Mucosa of descending colon (tissue), 3 donors: ENCODE measurements at regions not wholly inside any gene's neighbourhood (a gene's known extent, or its start where the extent isn't known, plus 50 kb on each side); places are given as distances from the start of the nearest gene placed in this dataset.

ENCODE experiments used
- ATAC-seq: fragments of 200-7000 bp; cut with Tn5 transposase; one replicate; pipeline ENCODE4 v1.9.1; 2020; ENCODE audit warnings: mild to moderate bottlenecking, moderate library complexity
- DNase-seq, 3 donors: peaks; one replicate each; pipeline ENCODE4 v3.0.0-alpha.2; 2020
- H3K36me3 ChIP-seq: fragments of 200-600 bp; one replicate; pipeline ENCODE4 v1.8.0; 2021; ENCODE audit warnings: low read depth, mild to moderate bottlenecking
- H3K4me1 ChIP-seq: fragments of 200-600 bp; one replicate; pipeline ENCODE4 v1.8.0; 2021; ENCODE audit warnings: low read depth, mild to moderate bottlenecking
- H3K4me3 ChIP-seq: fragments of 200-600 bp; one replicate; pipeline ENCODE4 v1.8.0; 2021; ENCODE audit warnings: mild to moderate bottlenecking
- H3K9me3 ChIP-seq: fragments of 200-600 bp; one replicate; pipeline ENCODE4 v1.8.0; 2021; ENCODE audit warnings: mild to moderate bottlenecking
- CTCF ChIP-seq: fragments of 200-600 bp; IDR thresholded peaks from one replicate; pipeline ENCODE4 v1.8.0; 2022; ENCODE audit warnings: antibody characterized with exemption, mild to moderate bottlenecking
- intact Hi-C, 2 donors: fragments of 100-400 bp; cut with DNase I in 1 of 2; cut with micrococcal nuclease in 1 of 2; formaldehyde crosslinking; loops; one replicate each; pipeline versions ENCODE4 v1.11.0 to v1.11.1; 2022; cut with DNase I, micrococcal nuclease
- donor health status: DM: no; HTN: no; CAD: no; lungs with moderate emphysema.
- donor health status: DM: no; HTN: no; CAD: no.
- donor health status: DM: no; HTN: yes; CAD: no.

GRCh38 chr13:73633817-73634460 is 500.3 kb downstream of the KLF12 start:
- Histone ChIP-seq H3K4me3 (no peak overlapping the region), H3K4me1 (peaks cover 4% of the 10 kb centered on the region), H3K9me3 (no peaks in the 10 kb centered on the region), H3K36me3 (no peaks in the 10 kb centered on the region)
- DNase-seq = peak in 1 of 3 donors; percentile 34
- no peak for TF ChIP-seq CTCF
- intact Hi-C loops = no loop called here
- peak; percentile 62 for ATAC-seq

DNA sequence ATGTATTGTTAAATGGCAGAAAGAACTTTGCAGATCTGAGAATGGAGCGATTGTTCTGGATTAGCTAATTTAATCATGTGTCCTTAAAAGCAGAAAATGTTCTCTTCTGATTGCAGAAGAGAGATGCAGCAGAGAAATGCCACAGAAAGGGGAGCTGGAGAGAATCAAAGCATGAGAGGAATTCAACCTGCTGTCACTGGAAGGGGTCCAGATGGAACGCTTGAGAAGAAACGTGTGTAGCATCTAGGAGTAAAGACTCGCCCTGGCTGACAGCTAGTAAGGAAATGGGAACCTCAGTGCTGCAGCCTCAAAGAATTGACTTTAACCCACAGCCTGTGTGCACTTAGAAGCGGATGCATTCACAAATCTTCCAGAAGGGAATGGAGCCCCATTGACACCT is 502.8 kb downstream of the KLF12 start:
- Histone ChIP-seq H3K9me3 (no peaks in the 10 kb centered on the region), H3K36me3 (no peaks in the 10 kb centered on the region), H3K4me1 (peaks cover 4% of the 10 kb centered on the region), H3K4me3 (no peak overlapping the region)
- TF ChIP-seq CTCF = no peak
- intact Hi-C loops = no loop called here
- no peak for ATAC-seq
- no peak for DNase-seq

DNA sequence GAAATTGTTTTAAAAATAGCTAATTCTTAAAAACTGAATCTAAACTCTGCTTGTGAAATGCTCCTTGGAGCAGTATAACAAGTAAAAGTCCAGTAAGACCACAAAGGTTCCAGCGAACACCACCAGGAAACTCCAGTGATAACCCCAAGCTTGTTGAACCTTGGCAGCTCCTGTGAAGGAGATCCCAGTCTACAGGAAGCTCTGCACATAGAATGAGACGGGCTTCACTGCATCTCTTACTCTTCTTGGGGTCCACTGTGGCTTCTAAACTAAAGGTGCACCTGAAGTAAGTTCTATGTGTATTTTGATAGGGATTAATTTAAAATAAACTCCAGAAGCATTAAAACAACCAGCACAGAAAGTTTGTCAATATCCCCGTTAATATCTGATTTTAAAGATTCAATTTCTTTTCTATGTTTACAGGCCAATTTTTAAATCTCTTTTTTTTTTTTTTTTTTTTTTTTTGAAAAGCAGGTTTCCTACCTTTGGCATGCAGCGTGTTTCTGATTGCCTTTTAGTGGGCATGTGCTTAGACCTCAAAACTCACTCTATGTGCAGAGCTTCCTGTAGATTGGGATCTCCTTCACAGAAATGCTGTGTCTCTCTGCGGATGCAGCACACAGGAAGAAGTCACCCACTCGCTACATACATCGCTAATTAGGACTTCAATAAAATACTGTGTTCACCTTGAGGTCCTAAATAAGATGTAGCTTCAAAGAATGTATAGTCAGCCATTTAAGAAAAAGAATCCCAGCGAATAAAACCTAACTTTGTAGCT is 508.5 kb downstream of the KLF12 start:
- intact Hi-C loops = no loop called here
- H3K9me3 ChIP-seq = no peaks in the 10 kb centered on the region
- no peaks in the 10 kb centered on the region for H3K36me3 ChIP-seq
- ATAC-seq = no peak
- no peak for TF ChIP-seq CTCF
- peaks cover 13% of the 10 kb centered on the region for H3K4me1 ChIP-seq
- DNase-seq = no peak
- no peak overlapping the region for H3K4me3 ChIP-seq

GRCh38 chr13:73623281-73623680 is 510.9 kb downstream of the KLF12 start:
- H3K36me3 ChIP-seq = no peaks in the 10 kb centered on the region
- H3K4me1 ChIP-seq = peaks cover 13% of the 10 kb centered on the region
- H3K4me3 ChIP-seq = no peak overlapping the region
- ATAC-seq = no peak
- H3K9me3 ChIP-seq = no peaks in the 10 kb centered on the region
- no peak for TF ChIP-seq CTCF
- DNase-seq = no peak
- intact Hi-C loops = no loop called here

DNA sequence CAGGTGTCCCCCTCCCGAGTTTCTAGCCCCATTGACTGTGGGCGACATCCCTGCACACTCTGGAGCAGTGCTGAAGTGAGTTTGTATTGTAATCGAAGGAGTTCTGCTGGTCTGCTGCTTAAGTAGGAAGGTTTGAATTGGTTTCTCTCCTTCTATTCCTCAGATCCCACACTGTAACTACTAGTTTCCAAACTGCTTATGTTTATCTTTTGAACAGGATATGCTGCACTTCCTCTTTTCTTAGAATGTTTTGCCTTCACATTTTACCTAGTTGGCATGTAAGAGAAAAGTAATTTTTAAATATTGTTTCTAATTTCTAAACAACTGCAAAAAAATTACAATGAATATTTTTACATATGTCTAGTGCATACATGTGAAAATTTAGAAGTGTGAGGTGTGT is 511.8 kb downstream of the KLF12 start:
- no peak for TF ChIP-seq CTCF
- H3K9me3 ChIP-seq = no peaks in the 10 kb centered on the region

More for the DNA sequence above, 511.8 kb downstream of the KLF12 start:
- intact Hi-C loops = no loop called here
- DNase-seq = no peak
- Histone ChIP-seq H3K4me1 (peaks cover 13% of the 10 kb centered on the region), H3K36me3 (no peaks in the 10 kb centered on the region), H3K4me3 (no peak overlapping the region)
- ATAC-seq = no peak
